PC-3 (cell line): ENCODE measurements at regions not wholly inside any gene's neighbourhood (a gene's known extent, or its start where the extent isn't known, plus 50 kb on each side); places are given as distances from the start of the nearest gene placed in this dataset.

ENCODE experiments used
- ATAC-seq: fragments of 200-7000 bp; cut with Tn5 transposase; 2 replicates; pipeline ENCODE4 v1.9.1; 2020; ENCODE audit warnings: mild to moderate bottlenecking, moderate library complexity
- BruUV-seq: library from RNA; stranded (reverse); fragments of 400-500 nt; replicated peaks from 2 replicates; lab custom pipeline; 2021; lab: Mats Ljungman, UMichigan
- CTCF ChIA-PET: fragments of 300-600 bp; sonication (Branson Sonifier 250); formaldehyde crosslinking; loops from one replicate; lab custom pipeline; 2022; ENCODE audit warnings: antibody characterized with exemption; lab: Charles Lee
- POLR2A ChIA-PET: fragments of 300-600 bp; sonication (Branson Sonifier 250); formaldehyde crosslinking; loops from one replicate; lab custom pipeline; 2022; ENCODE audit warnings: antibody characterized with exemption; ENCODE audit not compliant: unreplicated experiment; lab: Charles Lee
- DNase-seq: peaks from one replicate; pipeline ENCODE4 v3.0.0-alpha.2; 2015
- H2AFZ ChIP-seq: fragments of 300-600 bp; sonication (generic); 2 replicates; pipeline ENCODE4 v1.6.0; 2016; ENCODE audit warnings: antibody characterized with exemption, low read length
- H3F3A ChIP-seq: fragments of 300-600 bp; sonication (generic); one replicate; pipeline ENCODE4 v1.6.0; 2017; ENCODE audit warnings: antibody characterized with exemption, low read length, control low read depth, mild to moderate bottlenecking; ENCODE audit not compliant: unreplicated experiment
- H3K27ac ChIP-seq: fragments of 300-600 bp; sonication (generic); 2 replicates; pipeline ENCODE4 v1.5.1; 2016; ENCODE audit warnings: mild to moderate bottlenecking, low read length
- H3K27me3 ChIP-seq: fragments of 300-600 bp; sonication (generic); 2 replicates; pipeline ENCODE4 v1.6.1; 2016; ENCODE audit warnings: low read length, mixed read lengths
- H3K36me3 ChIP-seq: fragments of 300-600 bp; sonication (generic); 2 replicates; pipeline ENCODE4 v1.6.1; 2016; ENCODE audit warnings: low read depth, mixed run types, low read length, mixed read lengths
- H3K4me1 ChIP-seq: fragments of 300-600 bp; sonication (generic); 2 replicates; pipeline ENCODE4 v1.5.1; 2016; ENCODE audit warnings: low read length; ENCODE audit not compliant: insufficient read depth
- H3K4me2 ChIP-seq: fragments of 300-600 bp; sonication (generic); 2 replicates; pipeline ENCODE4 v1.6.0; 2016; ENCODE audit warnings: low read length
- H3K4me3 ChIP-seq: fragments of 300-600 bp; sonication (generic); 2 replicates; pipeline ENCODE4 v1.5.1; 2016; ENCODE audit warnings: mild to moderate bottlenecking, low read length, mixed read lengths
- H3K79me2 ChIP-seq: fragments of 300-600 bp; sonication (generic); 2 replicates; pipeline ENCODE4 v1.6.1; 2017; ENCODE audit warnings: low read length, mixed read lengths
- H3K9ac ChIP-seq: fragments of 300-600 bp; sonication (generic); 2 replicates; pipeline ENCODE4 v1.6.0; 2016; ENCODE audit warnings: mild to moderate bottlenecking, low read length
- H3K9me2 ChIP-seq: fragments of 300-600 bp; sonication (generic); replicated peaks from 2 replicates; pipeline ENCODE4 v1.6.1; 2016; ENCODE audit warnings: mixed run types, low read length, mixed read lengths
- H3K9me3 ChIP-seq: fragments of 300-600 bp; sonication (generic); 2 replicates; pipeline ENCODE4 v1.6.1; 2016; ENCODE audit warnings: low read length, mixed read lengths
- H4K20me1 ChIP-seq: fragments of 300-600 bp; sonication (generic); 2 replicates; pipeline ENCODE4 v1.6.1; 2016; ENCODE audit warnings: low read length, mixed read lengths
- CTCF ChIP-seq: fragments of 300-600 bp; sonication (generic); conservative IDR thresholded peaks from 2 replicates; pipeline ENCODE4 v1.5.1; 2017; ENCODE audit warnings: antibody characterized with exemption, low read depth, mild to moderate bottlenecking, low read length
- EZH2 ChIP-seq: fragments of 300-600 bp; sonication (generic); IDR thresholded peaks from one replicate; pipeline ENCODE4 v1.6.1; 2017; ENCODE audit warnings: antibody characterized with exemption, mild to moderate bottlenecking, low read length; ENCODE audit not compliant: unreplicated experiment
- EZH2phosphoT487 ChIP-seq: fragments of 300-600 bp; sonication (generic); IDR thresholded peaks from 2 replicates; pipeline ENCODE4 v1.6.1; 2018; ENCODE audit warnings: mild to moderate bottlenecking, antibody characterized with exemption, low read length, borderline replicate concordance
- intact Hi-C: fragments of 100-400 bp; cut with micrococcal nuclease; formaldehyde crosslinking; loops from 2 replicates; pipeline ENCODE4 v1.9.0; 2023

- Histone ChIP-seq H3K36me3 (no peaks in the 10 kb centered on the region), H3K79me2 (no peaks in the 10 kb centered on the region), H3K9ac (no peak overlapping the region), H3K27me3 (peaks cover 18% of the 10 kb centered on the region; the same call in 1 of the 2 replicates), H3K9me2 (no peaks in the 10 kb centered on the region), H3K4me2 (no peak overlapping the region), H4K20me1 (no peaks in the 10 kb centered on the region), H2AFZ (no peak overlapping the region), H3K4me3 (no peak overlapping the region), H3K9me3 (no peaks in the 10 kb centered on the region), H3K27ac (no peak overlapping the region), H3K4me1 (no peaks in the 10 kb centered on the region), H3F3A (no peaks in the 10 kb centered on the region)
- TF ChIP-seq EZH2phosphoT487 (no peak), EZH2 (no peak), CTCF (no peak)
- ChIA-PET POLR2A (no interaction called here), CTCF (no interaction called here)
- BruUV-seq, result no TSS peak
- ATAC-seq, result no peak
- intact Hi-C loops, result no loop called here
- no peak for DNase-seq
These were observed 198.8 kb upstream of the KIRREL3 start for GRCh38 chr11:127199306-127199801.

GRCh38 chr11:127195501-127196120, 195.0 kb upstream of the KIRREL3 start:
- Histone ChIP-seq H3K27ac (no peak overlapping the region), H3K9me2 (no peaks in the 10 kb centered on the region), H3K4me3 (no peak overlapping the region), H3K27me3 (peaks cover 27% of the 10 kb centered on the region; the same call in 1 of the 2 replicates), H3K4me1 (no peaks in the 10 kb centered on the region), H3K9me3 (0 out of 2 replicates have a peak, but pooled peaks cover 8% of the 10 kb centered on the region), H3K36me3 (no peaks in the 10 kb centered on the region), H3K4me2 (no peak overlapping the region), H3K9ac (no peak overlapping the region), H4K20me1 (no peaks in the 10 kb centered on the region), H3K79me2 (no peaks in the 10 kb centered on the region), H2AFZ (no peak overlapping the region), H3F3A (no peaks in the 10 kb centered on the region)
- intact Hi-C loops, result no loop called here
- POLR2A ChIA-PET, result no interaction called here
- TF ChIP-seq EZH2phosphoT487 (no peak), EZH2 (no peak), CTCF (no peak)
- ATAC-seq (no peak), DNase-seq (no peak)
- CTCF ChIA-PET, result no interaction called here
- no TSS peak for BruUV-seq

GRCh38 chr11:127194521-127194920, 194.0 kb upstream of the KIRREL3 start:
- intact Hi-C loops, result no loop called here
- ATAC-seq, result no peak

More at GRCh38 chr11:127194521-127194920, 194.0 kb upstream of the KIRREL3 start:
- Histone ChIP-seq H3K27me3 (peaks cover 27% of the 10 kb centered on the region; the same call in 1 of the 2 replicates), H3K36me3 (no peaks in the 10 kb centered on the region), H3K9ac (no peak overlapping the region), H3K9me3 (0 out of 2 replicates have a peak, but pooled peaks cover 8% of the 10 kb centered on the region), H3K9me2 (no peaks in the 10 kb centered on the region), H3K4me2 (no peak overlapping the region), H3K4me3 (no peak overlapping the region), H3K4me1 (no peaks in the 10 kb centered on the region), H3K79me2 (no peaks in the 10 kb centered on the region), H3K27ac (no peak overlapping the region), H4K20me1 (no peaks in the 10 kb centered on the region), H2AFZ (no peak overlapping the region), H3F3A (no peaks in the 10 kb centered on the region)
- TF ChIP-seq EZH2 (no peak), CTCF (no peak), EZH2phosphoT487 (no peak)
- CTCF ChIA-PET, result no interaction called here
- no peak for DNase-seq
- POLR2A ChIA-PET, result no interaction called here
- BruUV-seq, result no TSS peak
